GM20000 (cell line): ENCODE measurements at regions not wholly inside any gene's neighbourhood (a gene's known extent, or its start where the extent isn't known, plus 50 kb on each side); places are given as distances from the start of the nearest gene placed in this dataset.

Source experiments
- DNase-seq: peaks from one replicate; pipeline ENCODE4 v3.0.0; 2012; ENCODE audit warnings: low spot score
- CTCF ChIP-seq: IDR thresholded peaks from 2 replicates; pipeline ENCODE4 v1.5.1; 2012; ENCODE audit warnings: mild to moderate bottlenecking, control low read depth; ENCODE audit errors: extremely low read depth, missing control alignments

- TF ChIP-seq CTCF: no peak
- DNase-seq: no peak
Observed at GRCh38 chr13:73939603-73940002, 194.6 kb downstream of the KLF12 start.

- no peak for TF ChIP-seq CTCF
- DNase-seq: no peak
Observed at GRCh38 chr13:73939071-73939380, 195.2 kb downstream of the KLF12 start.

GRCh38 chr13:73938372-73939070 lies 195.7 kb downstream of the KLF12 start:
- DNase-seq: no peak
- no peak for TF ChIP-seq CTCF

GRCh38 chr13:73937441-73937840 lies 196.8 kb downstream of the KLF12 start:
- TF ChIP-seq CTCF: no peak
- DNase-seq: no peak

GRCh38 chr13:73935991-73936390 lies 198.2 kb downstream of the KLF12 start:
- no peak for DNase-seq
- no peak for TF ChIP-seq CTCF

- no peak for DNase-seq
- TF ChIP-seq CTCF: no peak
Observed at GRCh38 chr13:73934771-73935170, 199.4 kb downstream of the KLF12 start.

GRCh38 chr13:73934215-73934641 lies 200.0 kb downstream of the KLF12 start:
- DNase-seq: no peak
- no peak for TF ChIP-seq CTCF
